Endodermal cell (in vitro differentiated cells): ENCODE measurements at regions not wholly inside any gene's neighbourhood (a gene's known extent, or its start where the extent isn't known, plus 50 kb on each side); places are given as distances from the start of the nearest gene placed in this dataset.

Source experiments
- DNase-seq: peaks from one replicate; pipeline ENCODE4 v3.0.0-alpha.2; 2017
- H3K27ac ChIP-seq: 2 replicates; pipeline ENCODE4 v1.5.1; 2013; ENCODE audit warnings: mild to moderate bottlenecking, low read depth, low read length, moderate library complexity
- H3K27me3 ChIP-seq: 2 replicates; pipeline ENCODE4 v1.6.1; 2013; ENCODE audit warnings: mild to moderate bottlenecking, low read length, moderate library complexity; ENCODE audit not compliant: insufficient read depth, control insufficient read depth, poor library complexity, severe bottlenecking
- H3K36me3 ChIP-seq: 2 replicates; pipeline ENCODE4 v1.7.0; 2013; ENCODE audit warnings: mild to moderate bottlenecking, low read length, moderate library complexity; ENCODE audit not compliant: control insufficient read depth, insufficient read depth
- H3K4me1 ChIP-seq: one replicate; pipeline ENCODE4 v1.7.0; 2013; ENCODE audit warnings: low read length; ENCODE audit not compliant: control insufficient read depth, insufficient read depth
- H3K4me3 ChIP-seq: 2 replicates; pipeline ENCODE4 v1.5.1; 2013; ENCODE audit warnings: mild to moderate bottlenecking, low read length, moderate library complexity
- H3K9ac ChIP-seq: 2 replicates; pipeline ENCODE4 v1.6.1; 2013; ENCODE audit warnings: mild to moderate bottlenecking, low read length, moderate library complexity; ENCODE audit not compliant: poor library complexity, severe bottlenecking; ENCODE audit errors: extremely low read depth
- H3K9me3 ChIP-seq: 2 replicates; pipeline ENCODE4 v1.6.1; 2013; ENCODE audit warnings: mild to moderate bottlenecking, low read length, moderate library complexity; ENCODE audit not compliant: control insufficient read depth
- H3K27ac Mint-ChIP-seq: 2 replicates; pipeline ENCODE4 v1.8.0; 2020; ENCODE audit warnings: mixed read lengths
- H3K27me3 Mint-ChIP-seq: 2 replicates; pipeline ENCODE4 v1.8.0; 2021; ENCODE audit warnings: mild to moderate bottlenecking, mixed read lengths; ENCODE audit not compliant: insufficient read depth
- H3K36me3 Mint-ChIP-seq: 2 replicates; pipeline ENCODE4 v1.8.0; 2020; ENCODE audit warnings: low read depth, mixed read lengths
- H3K4me1 Mint-ChIP-seq: 2 replicates; pipeline ENCODE4 v1.8.0; 2020; ENCODE audit warnings: mixed read lengths
- H3K4me3 Mint-ChIP-seq: 2 replicates; pipeline ENCODE4 v1.8.0; 2020; ENCODE audit warnings: mild to moderate bottlenecking, moderate library complexity, mixed read lengths
- H3K9me3 Mint-ChIP-seq: 2 replicates; pipeline ENCODE4 v1.8.0; 2020; ENCODE audit warnings: mild to moderate bottlenecking, mixed read lengths
- CTCF ChIP-seq: fragments of 200-600 bp; sonication (generic); conservative IDR thresholded peaks from 2 replicates; pipeline ENCODE4 v1.5.0; 2021; ENCODE audit warnings: antibody characterized with exemption, mild to moderate bottlenecking
- WGBS, 2 experiments: methylation state at CpG; one replicate each; pipeline versions ENCODE4 v1.1.5 to v1.1.7; 2013; ENCODE audit warnings: missing lambda C conversion rate in 2 of 2, mixed read lengths in 1 of 2; ENCODE audit not compliant: insufficient coverage in 1 of 2, insufficient read length in 1 of 2; 5-methylcytosine and 5-hydroxymethylcytosine counted together

- no peak for TF ChIP-seq CTCF
- H3K27ac Mint-ChIP-seq, result no peak overlapping the region
- Histone ChIP-seq H3K9me3 (no peaks in the 10 kb centered on the region), H3K27ac (no peak overlapping the region), H3K27me3 (no peaks in the 10 kb centered on the region), H3K4me3 (no peak overlapping the region), H3K9ac (no peak overlapping the region), H3K36me3 (no peaks in the 10 kb centered on the region), H3K4me1 (no peaks in the 10 kb centered on the region)
- 89 to 91% methylated on average over 4 to 9 of the region's 9 CpGs for WGBS, 2 experiments
- H3K27me3 Mint-ChIP-seq, result no peaks in the 10 kb centered on the region
- DNase-seq, result no peak
- H3K4me3 Mint-ChIP-seq, result no peak overlapping the region
- no peaks in the 10 kb centered on the region for H3K36me3 Mint-ChIP-seq
- peaks cover 3% of the 10 kb centered on the region for H3K4me1 Mint-ChIP-seq
- peaks cover 2% of the 10 kb centered on the region for H3K9me3 Mint-ChIP-seq
Measured at GRCh38 chr18:76660571-76661192, 161.7 kb upstream of the ZNF236 start.

GRCh38 chr18:76658627-76659026 is 163.6 kb upstream of the ZNF516 start:
- H3K4me1 ChIP-seq, result no peaks in the 10 kb centered on the region
- Mint-ChIP-seq H3K27me3 (no peaks in the 10 kb centered on the region), H3K27ac (no peak overlapping the region), H3K4me3 (no peak overlapping the region), H3K36me3 (no peaks in the 10 kb centered on the region), H3K4me1 (peaks cover 3% of the 10 kb centered on the region), H3K9me3 (peaks cover under 1% of the 10 kb centered on the region)
- H3K27ac ChIP-seq, result no peak overlapping the region
- WGBS, 2 experiments, result 33% methylated on average over 2 to 7 of the region's 7 CpGs
- DNase-seq, result peak; percentile 88
- no peaks in the 10 kb centered on the region for H3K9me3 ChIP-seq
- no peaks in the 10 kb centered on the region for H3K36me3 ChIP-seq
- no peak overlapping the region for H3K4me3 ChIP-seq
- peak; percentile 89 for TF ChIP-seq CTCF
- H3K27me3 ChIP-seq, result no peaks in the 10 kb centered on the region
- H3K9ac ChIP-seq, result no peak overlapping the region

GRCh38 chr18:76657911-76658470 is 162.9 kb upstream of the ZNF516 start:
- DNase-seq, result no peak
- no peak overlapping the region for H3K9ac ChIP-seq
- H3K4me3 ChIP-seq, result no peak overlapping the region
- H3K27ac ChIP-seq, result no peak overlapping the region
- no peak overlapping the region for H3K4me3 Mint-ChIP-seq
- no peaks in the 10 kb centered on the region for H3K9me3 ChIP-seq
- H3K4me1 Mint-ChIP-seq, result peaks cover 3% of the 10 kb centered on the region
- no peaks in the 10 kb centered on the region for H3K27me3 Mint-ChIP-seq
- no peaks in the 10 kb centered on the region for H3K4me1 ChIP-seq
- no peaks in the 10 kb centered on the region for H3K36me3 ChIP-seq
- TF ChIP-seq CTCF, result no peak
- H3K27ac Mint-ChIP-seq, result no peak overlapping the region
- H3K36me3 Mint-ChIP-seq, result no peaks in the 10 kb centered on the region
- no peaks in the 10 kb centered on the region for H3K27me3 ChIP-seq
- 85 to 90% methylated on average over 8 to 9 of the region's 9 CpGs for WGBS, 2 experiments
- no peaks in the 10 kb centered on the region for H3K9me3 Mint-ChIP-seq
